ENCODE measurements at regions not wholly inside any gene's neighbourhood (a gene's known extent, or its start where the extent isn't known, plus 50 kb on each side); places are given as distances from the start of the nearest gene placed in this dataset.

DNA sequence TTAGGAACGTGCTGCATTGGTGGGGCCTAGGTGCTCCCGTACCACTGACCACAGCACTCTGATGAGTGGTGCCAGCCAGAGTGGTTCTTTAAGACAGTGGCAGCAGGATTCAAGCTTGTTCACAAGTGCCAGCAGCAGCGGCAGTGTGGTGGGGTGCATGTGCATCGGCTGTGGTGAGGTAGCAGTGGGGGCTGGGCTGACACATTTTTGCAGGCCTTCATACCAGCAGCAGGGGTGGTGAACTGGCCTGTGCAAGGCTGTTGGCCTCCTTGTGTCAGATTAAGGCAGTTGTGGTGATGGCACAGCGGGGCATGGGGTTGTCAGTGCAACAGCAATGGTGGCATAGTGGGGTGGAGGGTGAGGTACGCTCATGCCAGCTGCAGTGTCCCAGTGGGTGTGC lies 131.4 kb downstream of the PABPC4L start:
- TF ChIP-seq, protein P1, sequence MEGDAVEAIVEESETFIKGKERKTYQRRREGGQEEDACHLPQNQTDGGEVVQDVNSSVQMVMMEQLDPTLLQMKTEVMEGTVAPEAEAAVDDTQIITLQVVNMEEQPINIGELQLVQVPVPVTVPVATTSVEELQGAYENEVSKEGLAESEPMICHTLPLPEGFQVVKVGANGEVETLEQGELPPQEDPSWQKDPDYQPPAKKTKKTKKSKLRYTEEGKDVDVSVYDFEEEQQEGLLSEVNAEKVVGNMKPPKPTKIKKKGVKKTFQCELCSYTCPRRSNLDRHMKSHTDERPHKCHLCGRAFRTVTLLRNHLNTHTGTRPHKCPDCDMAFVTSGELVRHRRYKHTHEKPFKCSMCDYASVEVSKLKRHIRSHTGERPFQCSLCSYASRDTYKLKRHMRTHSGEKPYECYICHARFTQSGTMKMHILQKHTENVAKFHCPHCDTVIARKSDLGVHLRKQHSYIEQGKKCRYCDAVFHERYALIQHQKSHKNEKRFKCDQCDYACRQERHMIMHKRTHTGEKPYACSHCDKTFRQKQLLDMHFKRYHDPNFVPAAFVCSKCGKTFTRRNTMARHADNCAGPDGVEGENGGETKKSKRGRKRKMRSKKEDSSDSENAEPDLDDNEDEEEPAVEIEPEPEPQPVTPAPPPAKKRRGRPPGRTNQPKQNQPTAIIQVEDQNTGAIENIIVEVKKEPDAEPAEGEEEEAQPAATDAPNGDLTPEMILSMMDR (IDR thresholded peaks at IDR 0.05; ENCODE audit: poor library complexity, severe bottlenecking), result no peak
- no peak for TF ChIP-seq EP300 (conservative IDR thresholded peaks at IDR 0.05; ENCODE audit: poor library complexity, severe bottlenecking)
- TF ChIP-seq EZH2 (IDR thresholded peaks at IDR 0.05; ENCODE audit: borderline replicate concordance, insufficient read depth, low read length, poor library complexity, severe bottlenecking), result no peak

Data from neural cell (in vitro differentiated cells).